IMR-90 (cell line): ENCODE measurements at regions not wholly inside any gene's neighbourhood (a gene's known extent, or its start where the extent isn't known, plus 50 kb on each side); places are given as distances from the start of the nearest gene placed in this dataset.

Experiments
- ATAC-seq: fragments of 200-7000 bp; cut with Tn5 transposase; 2 replicates; pipeline ENCODE4 v1.9.1; 2020; ENCODE audit warnings: low read depth, mild to moderate bottlenecking, moderate library complexity
- BruUV-seq: library from RNA; stranded (reverse); fragments of 400-500 nt; replicated peaks from 2 replicates; lab custom pipeline; 2021; lab: Mats Ljungman, UMichigan
- CTCF ChIA-PET: fragments of 300-600 bp; formaldehyde crosslinking; extraction: SDS; loops from one replicate; lab custom pipeline; 2021; ENCODE audit warnings: antibody characterized with exemption; lab: Yijun Ruan, JAX
- POLR2A ChIA-PET: fragments of 300-600 bp; sonication (Branson Sonifier 250); formaldehyde crosslinking; loops from one replicate; lab custom pipeline; 2022; ENCODE audit warnings: antibody characterized with exemption; ENCODE audit not compliant: unreplicated experiment; lab: Charles Lee
- DNase-seq: peaks from one replicate; pipeline ENCODE4 v3.0.0; 2013
- H2AFZ ChIP-seq: replicated peaks from 2 replicates; pipeline ENCODE3; 2013; ENCODE audit warnings: low read length, mild to moderate bottlenecking; ENCODE audit not compliant: poor library complexity
- H2AK5ac ChIP-seq: 2 replicates; pipeline ENCODE4 v1.6.1; 2013; ENCODE audit warnings: low read depth, low read length, inconsistent platforms
- H2AK9ac ChIP-seq: replicated peaks from 2 replicates; pipeline ENCODE3; 2013; ENCODE audit warnings: mild to moderate bottlenecking, low read depth, low read length, moderate library complexity; ENCODE audit not compliant: poor library complexity
- H2BK120ac ChIP-seq: 2 replicates; pipeline ENCODE4 v1.6.1; 2013; ENCODE audit warnings: low read depth, low read length, inconsistent platforms
- H2BK15ac ChIP-seq: 3 replicates; pipeline ENCODE4 v1.6.1; 2013; ENCODE audit warnings: low read depth, low read length, inconsistent platforms
- H2BK20ac ChIP-seq: 2 replicates; pipeline ENCODE4 v1.6.1; 2013; ENCODE audit warnings: low read depth, mild to moderate bottlenecking, inconsistent platforms, low read length, moderate library complexity
- H2BK5ac ChIP-seq: 2 replicates; pipeline ENCODE4 v1.6.1; 2013; ENCODE audit warnings: mild to moderate bottlenecking, low read depth, low read length, inconsistent platforms; ENCODE audit not compliant: poor library complexity, severe bottlenecking
- H3K14ac ChIP-seq: replicated peaks from 2 replicates; pipeline ENCODE4 v1.6.1; 2013; ENCODE audit warnings: low read depth, low read length, inconsistent platforms
- H3K18ac ChIP-seq: 2 replicates; pipeline ENCODE4 v1.6.1; 2013; ENCODE audit warnings: low read depth, low read length, control low read depth
- H3K23ac ChIP-seq: 2 replicates; pipeline ENCODE4 v1.6.1; 2013; ENCODE audit warnings: low read depth, low read length, inconsistent platforms
- H3K27ac ChIP-seq: 2 replicates; pipeline ENCODE4 v1.5.1; 2013; ENCODE audit warnings: mild to moderate bottlenecking, control low read depth, low read length; ENCODE audit not compliant: insufficient read depth
- H3K27me3 ChIP-seq: 2 replicates; pipeline ENCODE4 v1.6.1; 2013; ENCODE audit warnings: low read length; ENCODE audit not compliant: control insufficient read depth, insufficient read depth
- H3K36me3 ChIP-seq: 2 replicates; pipeline ENCODE4 v1.6.1; 2013; ENCODE audit warnings: low read length, mixed read lengths; ENCODE audit not compliant: control insufficient read depth, insufficient read depth
- H3K4ac ChIP-seq: 2 replicates; pipeline ENCODE4 v1.6.1; 2013; ENCODE audit warnings: low read depth, low read length, inconsistent platforms
- H3K4me1 ChIP-seq: 2 replicates; pipeline ENCODE4 v1.6.1; 2013; ENCODE audit warnings: low read length, mixed read lengths; ENCODE audit not compliant: control insufficient read depth, insufficient read depth
- H3K4me2 ChIP-seq: 2 replicates; pipeline ENCODE4 v1.6.1; 2013; ENCODE audit warnings: low read depth, mild to moderate bottlenecking, control low read depth, low read length, moderate library complexity
- H3K4me3 ChIP-seq: 2 replicates; pipeline ENCODE4 v1.5.1; 2013; ENCODE audit warnings: low read depth, mild to moderate bottlenecking, control low read depth, low read length, moderate library complexity; ENCODE audit not compliant: insufficient read depth
- H3K56ac ChIP-seq: 2 replicates; pipeline ENCODE4 v1.6.1; 2013; ENCODE audit warnings: low read length, inconsistent platforms; ENCODE audit not compliant: insufficient read depth; ENCODE audit errors: extremely low read depth
- H3K79me1 ChIP-seq, 2 experiments: 2 replicates each; pipeline ENCODE4 v1.6.1; 2013; ENCODE audit warnings: low read length in 2 of 2, inconsistent platforms in 1 of 2, low read depth in 1 of 2
- H3K9ac ChIP-seq: 2 replicates; pipeline ENCODE4 v1.6.1; 2013; ENCODE audit warnings: low read depth, low read length, control low read depth
- H3K9me1 ChIP-seq: 2 replicates; pipeline ENCODE4 v1.6.1; 2013; ENCODE audit warnings: low read length, inconsistent platforms; ENCODE audit not compliant: insufficient read depth
- H3K9me3 ChIP-seq: 2 replicates; pipeline ENCODE4 v1.6.1; 2013; ENCODE audit warnings: low read length; ENCODE audit not compliant: control insufficient read depth, insufficient read depth
- H4K20me1 ChIP-seq: 2 replicates; pipeline ENCODE4 v1.6.1; 2013; ENCODE audit warnings: low read length, inconsistent platforms; ENCODE audit not compliant: insufficient read depth
- H4K5ac ChIP-seq: 2 replicates; pipeline ENCODE4 v1.6.1; 2013; ENCODE audit warnings: mild to moderate bottlenecking, low read depth, low read length, control low read depth
- H4K8ac ChIP-seq, 2 experiments: 2 replicates each; pipeline ENCODE4 v1.6.1; 2013; ENCODE audit warnings: low read depth in 2 of 2, low read length in 2 of 2, control low read depth in 1 of 2, inconsistent platforms in 1 of 2
- H4K91ac ChIP-seq: 2 replicates; pipeline ENCODE4 v1.6.1; 2013; ENCODE audit warnings: low read depth, low read length, inconsistent platforms; ENCODE audit not compliant: insufficient read depth
- CEBPB ChIP-seq: IDR thresholded peaks from 2 replicates; pipeline ENCODE4 v1.6.1; 2012; ENCODE audit warnings: low read depth, low read length, improper control_type of control experiment
- CHD1 ChIP-seq: IDR thresholded peaks from 2 replicates; pipeline ENCODE4 v1.6.1; 2012; ENCODE audit warnings: low read depth, low read length, improper control_type of control experiment
- CTCF ChIP-seq: conservative IDR thresholded peaks from 2 replicates; pipeline ENCODE4 v1.5.1; 2012; ENCODE audit warnings: mild to moderate bottlenecking, low read depth, low read length, improper control_type of control experiment
- FOS ChIP-seq: fragments of 150-350 bp; IDR thresholded peaks from 2 replicates; pipeline ENCODE4 v1.6.1; 2016; ENCODE audit warnings: low read depth, low read length
- MAFK ChIP-seq: IDR thresholded peaks from 2 replicates; pipeline ENCODE4 v1.6.1; 2012; ENCODE audit warnings: low read depth, low read length, improper control_type of control experiment
- MAZ ChIP-seq: IDR thresholded peaks from 2 replicates; pipeline ENCODE4 v1.6.1; 2012; ENCODE audit warnings: low read depth, mild to moderate bottlenecking, low read length, improper control_type of control experiment, moderate library complexity, borderline replicate concordance
- NFE2L2 ChIP-seq: fragments of 150-350 bp; IDR thresholded peaks from 2 replicates; pipeline ENCODE4 v1.6.1; 2016; ENCODE audit warnings: low read depth, mild to moderate bottlenecking, low read length
- RCOR1 ChIP-seq: IDR thresholded peaks from 2 replicates; pipeline ENCODE4 v1.6.1; 2012; ENCODE audit warnings: mild to moderate bottlenecking, low read length, improper control_type of control experiment; ENCODE audit not compliant: insufficient replicate concordance
- SMC3 ChIP-seq: fragments of 150-350 bp; IDR thresholded peaks from 2 replicates; pipeline ENCODE4 v1.6.1; 2016; ENCODE audit warnings: low read depth, mild to moderate bottlenecking, antibody characterized with exemption, low read length, moderate library complexity
- WGBS, 2 experiments: methylation state at CpG; one replicate each; pipeline versions ENCODE4 v1.1.5 to v1.1.7; 2013; ENCODE audit warnings: missing lambda C conversion rate in 2 of 2; ENCODE audit not compliant: insufficient read length in 1 of 2; ENCODE audit errors: extremely low coverage in 2 of 2; 5-methylcytosine and 5-hydroxymethylcytosine counted together
- dilution Hi-C: fragments of 300-500 bp; cut with HindIII; formaldehyde crosslinking; loops from one replicate; pipeline ENCODE4 v1.14.3; 2018; ENCODE audit warnings: low sequenced_read_pairs; ENCODE audit not compliant: unreplicated experiment
- in situ Hi-C: fragments of 300-500 bp; cut with MboI; formaldehyde crosslinking; loops from 3 replicates; pipeline ENCODE4 v1.14.3; 2019; ENCODE audit warnings: low sequenced_read_pairs, inconsistent platforms, mixed read lengths
- intact Hi-C: fragments of 100-400 bp; cut with micrococcal nuclease; formaldehyde crosslinking; loops from 2 replicates; pipeline ENCODE4 v1.10.0; 2022

DNA sequence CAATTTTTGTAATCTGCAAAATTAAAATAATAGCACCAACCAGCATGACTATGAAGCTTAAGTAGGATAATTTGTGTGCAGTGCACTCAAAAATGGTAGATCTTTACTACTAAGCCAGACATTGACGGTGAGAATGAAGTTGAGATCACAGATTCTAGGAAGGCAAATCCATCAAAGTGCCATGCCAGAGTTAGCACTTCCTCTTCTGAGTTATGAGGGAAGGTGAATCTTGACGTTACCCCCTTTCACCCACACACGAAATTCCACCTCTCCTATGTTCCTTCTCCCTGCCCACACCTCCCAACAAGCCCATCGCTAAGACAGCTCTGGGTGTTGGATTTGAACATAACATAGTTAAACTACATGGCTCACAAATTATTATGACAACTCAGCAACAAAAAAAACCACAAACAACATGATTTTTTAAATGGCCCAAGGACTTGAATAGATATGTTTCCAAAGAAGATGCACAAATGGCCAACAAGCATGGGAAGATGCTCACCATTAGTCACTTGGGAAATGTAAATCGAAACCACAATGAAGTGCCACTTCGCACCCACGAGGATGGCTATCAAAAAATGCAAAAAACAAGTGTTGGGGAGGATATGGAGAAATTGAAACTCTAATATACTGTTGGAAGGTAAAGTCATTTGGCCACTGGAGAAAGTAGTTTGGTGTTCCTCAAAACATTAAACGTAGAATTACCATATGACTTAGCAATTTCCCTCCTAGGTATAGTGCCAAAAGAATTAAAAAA, 119.3 kb upstream of the RAP1B start:
- H4K8ac ChIP-seq, result no peak overlapping the region
- H4K91ac ChIP-seq, result no peak overlapping the region
- no peak overlapping the region for H2BK15ac ChIP-seq
- H3K18ac ChIP-seq, result no peak overlapping the region
- H3K14ac ChIP-seq, result no peak overlapping the region
- no peaks in the 10 kb centered on the region for H3K9me3 ChIP-seq
- intact Hi-C loops, result no loop called here
- H3K36me3 ChIP-seq, result no peaks in the 10 kb centered on the region
- TF ChIP-seq MAFK (no peak), SMC3 (no peak), CHD1 (no peak), CEBPB (no peak), NFE2L2 (no peak), FOS (no peak), CTCF (no peak), MAZ (no peak), RCOR1 (no peak)
- H2BK120ac ChIP-seq, result no peak overlapping the region
- H3K79me1 ChIP-seq, result no peaks in the 10 kb centered on the region
- no peaks in the 10 kb centered on the region for H3K9me1 ChIP-seq
- dilution Hi-C loops, result no loop called here
- POLR2A ChIA-PET, result no interaction called here
- no peak overlapping the region for H3K4me3 ChIP-seq
- H3K27ac ChIP-seq, result no peak overlapping the region
- no peak overlapping the region for H2AK5ac ChIP-seq
- H4K20me1 ChIP-seq, result no peaks in the 10 kb centered on the region
- no peak overlapping the region for H2BK20ac ChIP-seq
- BruUV-seq, result no TSS peak
- no peaks in the 10 kb centered on the region for H3K4me1 ChIP-seq
- no peak overlapping the region for H2AK9ac ChIP-seq
- no peak overlapping the region for H3K23ac ChIP-seq
- DNase-seq (no peak), ATAC-seq (no peak)
- no peak overlapping the region for H3K56ac ChIP-seq
- no peak overlapping the region for H2BK5ac ChIP-seq
- in situ Hi-C loops, result no loop called here
- H2AFZ ChIP-seq, result no peak overlapping the region
- CTCF ChIA-PET, result no interaction called here
- no peak overlapping the region for H4K5ac ChIP-seq
- WGBS, 2 experiments, result 100% methylated on average over 1 of the region's 8 CpGs; no CpG with 5 or more reads in 1 of the 2 experiments
- H3K9ac ChIP-seq, result no peak overlapping the region
- no peak overlapping the region for H3K4me2 ChIP-seq
- H3K27me3 ChIP-seq, result no peaks in the 10 kb centered on the region; the same call in 1 of the 2 replicates
- H3K4ac ChIP-seq, result no peak overlapping the region
